HepG2 (cell line): ENCODE measurements at regions not wholly inside any gene's neighbourhood (a gene's known extent, or its start where the extent isn't known, plus 50 kb on each side); places are given as distances from the start of the nearest gene placed in this dataset.

ENCODE experiments used
- FOSL2 ChIP-seq: sonication (generic); formaldehyde crosslinking; IDR thresholded peaks from 2 replicates; pipeline ENCODE4 v1.4.0; 2020; ENCODE audit warnings: missing genetic modification reagents
- RBFOX2 ChIP-seq: fragments of 200-400 bp; formaldehyde crosslinking; IDR thresholded peaks from 2 replicates; pipeline ENCODE4 v1.6.1; 2017; ENCODE audit warnings: low read depth, mild to moderate bottlenecking, low read length
- TGIF2 ChIP-seq: IDR thresholded peaks from 2 replicates; pipeline ENCODE4 v1.6.1; 2016; ENCODE audit warnings: control low read depth, missing compliant biosample characterization
- ZNF577 ChIP-seq: sonication (generic); formaldehyde crosslinking; IDR thresholded peaks from 2 replicates; pipeline ENCODE4 v1.4.0; 2020; ENCODE audit warnings: mild to moderate bottlenecking, low read depth, missing genetic modification reagents, borderline replicate concordance
- ZNF619 ChIP-seq: sonication (generic); formaldehyde crosslinking; IDR thresholded peaks from 2 replicates; pipeline ENCODE4 v1.4.0; 2020; ENCODE audit warnings: mild to moderate bottlenecking, missing genetic modification reagents
- ZNF672 ChIP-seq: sonication (generic); formaldehyde crosslinking; IDR thresholded peaks from 2 replicates; pipeline ENCODE4 v1.8.1; 2022; ENCODE audit warnings: missing genetic modification reagents
- TF ChIP-seq, protein P1 (sequence below): fragments of 450-650 bp; IDR thresholded peaks from 2 replicates; pipeline ENCODE4 v1.6.1; 2016
- TF ChIP-seq, protein P2 (sequence below): IDR thresholded peaks from 2 replicates; pipeline ENCODE4 v1.6.1; 2018; ENCODE audit warnings: missing genetic modification reagents
- TF ChIP-seq, protein P3 (sequence below): sonication (generic); formaldehyde crosslinking; IDR thresholded peaks from 2 replicates; pipeline ENCODE4 v1.5.1; 2020; ENCODE audit warnings: mild to moderate bottlenecking, missing genetic modification reagents, borderline replicate concordance
- TF ChIP-seq, protein P4 (sequence below): sonication (generic); formaldehyde crosslinking; IDR thresholded peaks from 2 replicates; pipeline ENCODE4 v1.4.0; 2020; ENCODE audit warnings: missing genetic modification reagents, borderline replicate concordance
- TF ChIP-seq, protein P5 (sequence below): IDR thresholded peaks from 2 replicates; pipeline ENCODE4 v1.6.1; 2012; ENCODE audit warnings: inconsistent platforms
- TF ChIP-seq, protein P6 (sequence below): IDR thresholded peaks from 2 replicates; pipeline ENCODE4 v1.6.1; 2016; ENCODE audit warnings: mild to moderate bottlenecking
- TF ChIP-seq, protein P7 (sequence below): IDR thresholded peaks from 2 replicates; pipeline ENCODE4 v1.6.1; 2016

DNA sequence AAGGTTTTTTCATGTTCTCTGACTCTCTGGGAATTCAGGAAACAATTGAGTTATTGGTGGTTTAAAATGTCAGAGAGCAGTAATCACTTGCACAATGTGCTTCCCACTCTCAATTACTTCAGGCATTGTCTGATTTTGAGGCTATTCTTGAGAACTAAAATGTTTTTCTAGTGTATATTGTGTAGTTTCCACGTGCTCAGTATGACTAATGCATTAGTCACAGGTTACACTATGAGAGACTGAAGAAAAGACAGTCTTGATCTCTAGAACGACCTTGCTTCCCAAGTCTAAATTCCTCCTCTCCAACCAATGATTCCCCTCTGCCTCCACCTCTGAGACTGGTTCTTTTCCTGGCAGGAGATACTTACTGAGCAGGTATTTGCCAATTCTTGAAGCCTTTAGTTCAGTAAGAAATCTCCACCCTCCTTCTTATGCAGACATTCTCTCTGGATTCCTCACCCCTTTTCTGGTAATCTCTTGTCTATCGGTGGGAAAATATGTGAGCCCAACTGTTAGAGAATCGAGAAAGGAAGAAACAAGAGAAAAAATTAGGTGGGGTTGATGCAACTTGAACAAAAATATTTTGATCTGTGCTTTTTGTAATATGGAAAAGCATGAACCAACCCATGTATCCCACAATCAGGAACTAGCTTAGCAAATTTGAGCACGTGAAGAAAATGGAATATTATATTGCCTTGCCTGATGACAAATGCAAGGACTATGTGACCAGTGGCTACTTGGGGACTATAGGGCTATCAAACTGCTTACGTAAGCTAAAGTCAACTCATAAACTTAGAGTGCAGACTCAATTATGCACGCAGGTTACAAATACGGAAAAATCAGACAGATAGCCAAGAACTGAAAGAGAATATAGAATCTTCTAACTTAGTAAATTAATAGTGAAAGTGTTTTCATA, 61.1 kb upstream of the SLC22A16 start (continued):
- TF ChIP-seq, protein P1, sequence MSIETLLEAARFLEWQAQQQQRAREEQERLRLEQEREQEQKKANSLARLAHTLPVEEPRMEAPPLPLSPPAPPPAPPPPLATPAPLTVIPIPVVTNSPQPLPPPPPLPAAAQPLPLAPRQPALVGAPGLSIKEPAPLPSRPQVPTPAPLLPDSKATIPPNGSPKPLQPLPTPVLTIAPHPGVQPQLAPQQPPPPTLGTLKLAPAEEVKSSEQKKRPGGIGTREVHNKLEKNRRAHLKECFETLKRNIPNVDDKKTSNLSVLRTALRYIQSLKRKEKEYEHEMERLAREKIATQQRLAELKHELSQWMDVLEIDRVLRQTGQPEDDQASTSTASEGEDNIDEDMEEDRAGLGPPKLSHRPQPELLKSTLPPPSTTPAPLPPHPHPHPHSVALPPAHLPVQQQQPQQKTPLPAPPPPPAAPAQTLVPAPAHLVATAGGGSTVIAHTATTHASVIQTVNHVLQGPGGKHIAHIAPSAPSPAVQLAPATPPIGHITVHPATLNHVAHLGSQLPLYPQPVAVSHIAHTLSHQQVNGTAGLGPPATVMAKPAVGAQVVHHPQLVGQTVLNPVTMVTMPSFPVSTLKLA, result peak; percentile 6; the same call in 1 of the 2 replicates
- no peak for TF ChIP-seq ZNF619 (CRISPR knock-in tag)
- TF ChIP-seq ZNF672 (CRISPR knock-in tag), result no peak
- TF ChIP-seq ZNF577 (CRISPR knock-in tag), result no peak
- TF ChIP-seq, protein P2, sequence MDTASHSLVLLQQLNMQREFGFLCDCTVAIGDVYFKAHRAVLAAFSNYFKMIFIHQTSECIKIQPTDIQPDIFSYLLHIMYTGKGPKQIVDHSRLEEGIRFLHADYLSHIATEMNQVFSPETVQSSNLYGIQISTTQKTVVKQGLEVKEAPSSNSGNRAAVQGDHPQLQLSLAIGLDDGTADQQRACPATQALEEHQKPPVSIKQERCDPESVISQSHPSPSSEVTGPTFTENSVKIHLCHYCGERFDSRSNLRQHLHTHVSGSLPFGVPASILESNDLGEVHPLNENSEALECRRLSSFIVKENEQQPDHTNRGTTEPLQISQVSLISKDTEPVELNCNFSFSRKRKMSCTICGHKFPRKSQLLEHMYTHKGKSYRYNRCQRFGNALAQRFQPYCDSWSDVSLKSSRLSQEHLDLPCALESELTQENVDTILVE (CRISPR knock-in tag), result 0 out of 2 replicates have a peak, but pooled peaks have one; percentile 38
- TF ChIP-seq, protein P3, sequence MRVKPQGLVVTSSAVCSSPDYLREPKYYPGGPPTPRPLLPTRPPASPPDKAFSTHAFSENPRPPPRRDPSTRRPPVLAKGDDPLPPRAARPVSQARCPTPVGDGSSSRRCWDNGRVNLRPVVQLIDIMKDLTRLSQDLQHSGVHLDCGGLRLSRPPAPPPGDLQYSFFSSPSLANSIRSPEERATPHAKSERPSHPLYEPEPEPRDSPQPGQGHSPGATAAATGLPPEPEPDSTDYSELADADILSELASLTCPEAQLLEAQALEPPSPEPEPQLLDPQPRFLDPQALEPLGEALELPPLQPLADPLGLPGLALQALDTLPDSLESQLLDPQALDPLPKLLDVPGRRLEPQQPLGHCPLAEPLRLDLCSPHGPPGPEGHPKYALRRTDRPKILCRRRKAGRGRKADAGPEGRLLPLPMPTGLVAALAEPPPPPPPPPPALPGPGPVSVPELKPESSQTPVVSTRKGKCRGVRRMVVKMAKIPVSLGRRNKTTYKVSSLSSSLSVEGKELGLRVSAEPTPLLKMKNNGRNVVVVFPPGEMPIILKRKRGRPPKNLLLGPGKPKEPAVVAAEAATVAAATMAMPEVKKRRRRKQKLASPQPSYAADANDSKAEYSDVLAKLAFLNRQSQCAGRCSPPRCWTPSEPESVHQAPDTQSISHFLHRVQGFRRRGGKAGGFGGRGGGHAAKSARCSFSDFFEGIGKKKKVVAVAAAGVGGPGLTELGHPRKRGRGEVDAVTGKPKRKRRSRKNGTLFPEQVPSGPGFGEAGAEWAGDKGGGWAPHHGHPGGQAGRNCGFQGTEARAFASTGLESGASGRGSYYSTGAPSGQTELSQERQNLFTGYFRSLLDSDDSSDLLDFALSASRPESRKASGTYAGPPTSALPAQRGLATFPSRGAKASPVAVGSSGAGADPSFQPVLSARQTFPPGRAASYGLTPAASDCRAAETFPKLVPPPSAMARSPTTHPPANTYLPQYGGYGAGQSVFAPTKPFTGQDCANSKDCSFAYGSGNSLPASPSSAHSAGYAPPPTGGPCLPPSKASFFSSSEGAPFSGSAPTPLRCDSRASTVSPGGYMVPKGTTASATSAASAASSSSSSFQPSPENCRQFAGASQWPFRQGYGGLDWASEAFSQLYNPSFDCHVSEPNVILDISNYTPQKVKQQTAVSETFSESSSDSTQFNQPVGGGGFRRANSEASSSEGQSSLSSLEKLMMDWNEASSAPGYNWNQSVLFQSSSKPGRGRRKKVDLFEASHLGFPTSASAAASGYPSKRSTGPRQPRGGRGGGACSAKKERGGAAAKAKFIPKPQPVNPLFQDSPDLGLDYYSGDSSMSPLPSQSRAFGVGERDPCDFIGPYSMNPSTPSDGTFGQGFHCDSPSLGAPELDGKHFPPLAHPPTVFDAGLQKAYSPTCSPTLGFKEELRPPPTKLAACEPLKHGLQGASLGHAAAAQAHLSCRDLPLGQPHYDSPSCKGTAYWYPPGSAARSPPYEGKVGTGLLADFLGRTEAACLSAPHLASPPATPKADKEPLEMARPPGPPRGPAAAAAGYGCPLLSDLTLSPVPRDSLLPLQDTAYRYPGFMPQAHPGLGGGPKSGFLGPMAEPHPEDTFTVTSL, result peak; percentile 42; the same call in 1 of the 2 replicates
- peak; percentile 28; the same call in 1 of the 2 replicates for TF ChIP-seq RBFOX2
- TF ChIP-seq, protein P4, sequence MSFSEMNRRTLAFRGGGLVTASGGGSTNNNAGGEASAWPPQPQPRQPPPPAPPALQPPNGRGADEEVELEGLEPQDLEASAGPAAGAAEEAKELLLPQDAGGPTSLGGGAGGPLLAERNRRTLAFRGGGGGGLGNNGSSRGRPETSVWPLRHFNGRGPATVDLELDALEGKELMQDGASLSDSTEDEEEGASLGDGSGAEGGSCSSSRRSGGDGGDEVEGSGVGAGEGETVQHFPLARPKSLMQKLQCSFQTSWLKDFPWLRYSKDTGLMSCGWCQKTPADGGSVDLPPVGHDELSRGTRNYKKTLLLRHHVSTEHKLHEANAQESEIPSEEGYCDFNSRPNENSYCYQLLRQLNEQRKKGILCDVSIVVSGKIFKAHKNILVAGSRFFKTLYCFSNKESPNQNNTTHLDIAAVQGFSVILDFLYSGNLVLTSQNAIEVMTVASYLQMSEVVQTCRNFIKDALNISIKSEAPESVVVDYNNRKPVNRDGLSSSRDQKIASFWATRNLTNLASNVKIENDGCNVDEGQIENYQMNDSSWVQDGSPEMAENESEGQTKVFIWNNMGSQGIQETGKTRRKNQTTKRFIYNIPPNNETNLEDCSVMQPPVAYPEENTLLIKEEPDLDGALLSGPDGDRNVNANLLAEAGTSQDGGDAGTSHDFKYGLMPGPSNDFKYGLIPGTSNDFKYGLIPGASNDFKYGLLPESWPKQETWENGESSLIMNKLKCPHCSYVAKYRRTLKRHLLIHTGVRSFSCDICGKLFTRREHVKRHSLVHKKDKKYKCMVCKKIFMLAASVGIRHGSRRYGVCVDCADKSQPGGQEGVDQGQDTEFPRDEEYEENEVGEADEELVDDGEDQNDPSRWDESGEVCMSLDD (CRISPR knock-in tag), result no peak
- TF ChIP-seq, protein P5, sequence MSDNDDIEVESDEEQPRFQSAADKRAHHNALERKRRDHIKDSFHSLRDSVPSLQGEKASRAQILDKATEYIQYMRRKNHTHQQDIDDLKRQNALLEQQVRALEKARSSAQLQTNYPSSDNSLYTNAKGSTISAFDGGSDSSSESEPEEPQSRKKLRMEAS, result peak; percentile 63; the same call in 1 of the 2 replicates
- TF ChIP-seq, protein P6, sequence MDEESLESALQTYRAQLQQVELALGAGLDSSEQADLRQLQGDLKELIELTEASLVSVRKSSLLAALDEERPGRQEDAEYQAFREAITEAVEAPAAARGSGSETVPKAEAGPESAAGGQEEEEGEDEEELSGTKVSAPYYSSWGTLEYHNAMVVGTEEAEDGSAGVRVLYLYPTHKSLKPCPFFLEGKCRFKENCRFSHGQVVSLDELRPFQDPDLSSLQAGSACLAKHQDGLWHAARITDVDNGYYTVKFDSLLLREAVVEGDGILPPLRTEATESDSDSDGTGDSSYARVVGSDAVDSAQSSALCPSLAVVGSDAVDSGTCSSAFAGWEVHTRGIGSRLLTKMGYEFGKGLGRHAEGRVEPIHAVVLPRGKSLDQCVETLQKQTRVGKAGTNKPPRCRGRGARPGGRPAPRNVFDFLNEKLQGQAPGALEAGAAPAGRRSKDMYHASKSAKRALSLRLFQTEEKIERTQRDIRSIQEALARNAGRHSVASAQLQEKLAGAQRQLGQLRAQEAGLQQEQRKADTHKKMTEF (CRISPR knock-in tag), result 0 out of 2 replicates have a peak, but pooled peaks have one; percentile 37
- TF ChIP-seq TGIF2, result no peak
- TF ChIP-seq FOSL2 (CRISPR knock-in tag), result peak; percentile 90
- TF ChIP-seq, protein P7, sequence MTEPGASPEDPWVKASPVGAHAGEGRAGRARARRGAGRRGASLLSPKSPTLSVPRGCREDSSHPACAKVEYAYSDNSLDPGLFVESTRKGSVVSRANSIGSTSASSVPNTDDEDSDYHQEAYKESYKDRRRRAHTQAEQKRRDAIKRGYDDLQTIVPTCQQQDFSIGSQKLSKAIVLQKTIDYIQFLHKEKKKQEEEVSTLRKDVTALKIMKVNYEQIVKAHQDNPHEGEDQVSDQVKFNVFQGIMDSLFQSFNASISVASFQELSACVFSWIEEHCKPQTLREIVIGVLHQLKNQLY (CRISPR knock-in tag), result peak; percentile 52; the same call in 1 of the 2 replicates
